ENCODE measurements at regions not wholly inside any gene's neighbourhood (a gene's known extent, or its start where the extent isn't known, plus 50 kb on each side); places are given as distances from the start of the nearest gene placed in this dataset.

DNA sequence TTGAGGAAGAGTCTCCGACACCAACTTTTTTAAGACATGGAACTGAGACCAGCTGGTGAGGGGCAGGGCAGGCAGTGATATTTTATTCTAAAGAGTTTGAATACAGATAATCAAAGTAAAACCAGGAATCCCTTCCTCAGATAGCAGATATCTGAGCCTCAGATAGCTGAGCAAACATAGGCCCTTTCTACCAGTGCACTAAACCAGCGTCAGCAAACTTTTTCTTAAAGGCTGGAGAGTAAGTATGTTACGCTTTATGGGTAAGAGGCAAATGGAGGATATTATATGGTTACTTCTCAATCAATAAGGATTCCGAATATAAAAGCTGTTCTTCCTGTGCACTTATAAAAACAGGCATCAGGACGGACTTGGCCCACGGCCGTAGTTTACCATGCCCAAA lies 73.9 kb downstream of the WNT5A start:
- Mint-ChIP-seq H3K4me1 (no peaks in the 10 kb centered on the region), H3K9me3 (peaks cover 4% of the 10 kb centered on the region), H3K4me3 (no peak overlapping the region), H3K36me3 (no peaks in the 10 kb centered on the region), H3K27ac (no peak overlapping the region), H3K27me3 (no peaks in the 10 kb centered on the region)
- DNase-seq, result no peak
- CTCF ChIA-PET, result interaction anchor here (0.6 kb wide), 1 partner anchor 559 kb away, joined by 3 read pairs; no protein-coding TSS in a partner anchor

DNA sequence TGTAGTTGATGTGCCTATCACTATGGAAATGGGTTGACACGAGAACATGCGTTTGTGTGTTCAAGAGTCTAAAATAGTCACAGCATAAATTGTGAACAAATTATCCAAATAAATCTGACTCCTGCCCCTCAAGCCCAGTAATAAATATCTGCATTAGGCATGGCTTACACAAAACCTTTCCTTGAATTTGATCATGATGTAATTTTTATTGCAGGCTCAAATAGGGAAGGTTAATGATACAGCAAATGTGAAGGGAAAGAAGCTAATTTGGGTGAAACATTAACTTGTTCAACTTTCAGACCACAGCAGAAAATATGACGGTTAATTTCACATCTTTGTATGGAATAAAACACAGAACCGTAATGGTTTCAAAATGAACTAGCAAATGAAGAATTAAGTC lies 74.6 kb downstream of the WNT5A start:
- Mint-ChIP-seq H3K36me3 (no peaks in the 10 kb centered on the region), H3K27ac (no peak overlapping the region), H3K4me3 (no peak overlapping the region), H3K27me3 (no peaks in the 10 kb centered on the region), H3K9me3 (peaks cover 2% of the 10 kb centered on the region), H3K4me1 (no peaks in the 10 kb centered on the region)
- DNase-seq, result no peak
- CTCF ChIA-PET, result no interaction called here

DNA sequence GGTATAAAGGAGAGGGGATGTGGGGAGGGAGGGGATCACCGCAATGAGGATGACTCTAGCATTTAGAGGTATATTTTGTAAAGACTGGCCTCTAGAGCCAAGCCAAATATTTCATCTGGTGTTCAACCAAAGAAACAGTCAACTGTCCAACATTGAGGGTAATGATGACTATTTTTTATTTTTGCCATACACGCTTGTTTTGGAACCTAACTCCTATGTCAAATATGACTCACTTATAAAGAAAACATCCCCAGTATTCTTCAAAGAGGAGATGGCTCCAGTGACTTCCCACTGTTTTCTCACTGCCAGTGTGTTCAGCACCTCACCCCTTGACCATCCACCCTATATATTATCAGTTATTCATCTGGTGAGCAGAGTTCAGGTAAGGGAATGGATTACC lies 77.3 kb downstream of the WNT5A start:
- Mint-ChIP-seq H3K36me3 (no peaks in the 10 kb centered on the region), H3K4me1 (no peaks in the 10 kb centered on the region), H3K27me3 (no peaks in the 10 kb centered on the region), H3K4me3 (no peak overlapping the region), H3K9me3 (peaks cover 7% of the 10 kb centered on the region), H3K27ac (no peak overlapping the region)
- no peak for DNase-seq
- CTCF ChIA-PET, result no interaction called here

DNA sequence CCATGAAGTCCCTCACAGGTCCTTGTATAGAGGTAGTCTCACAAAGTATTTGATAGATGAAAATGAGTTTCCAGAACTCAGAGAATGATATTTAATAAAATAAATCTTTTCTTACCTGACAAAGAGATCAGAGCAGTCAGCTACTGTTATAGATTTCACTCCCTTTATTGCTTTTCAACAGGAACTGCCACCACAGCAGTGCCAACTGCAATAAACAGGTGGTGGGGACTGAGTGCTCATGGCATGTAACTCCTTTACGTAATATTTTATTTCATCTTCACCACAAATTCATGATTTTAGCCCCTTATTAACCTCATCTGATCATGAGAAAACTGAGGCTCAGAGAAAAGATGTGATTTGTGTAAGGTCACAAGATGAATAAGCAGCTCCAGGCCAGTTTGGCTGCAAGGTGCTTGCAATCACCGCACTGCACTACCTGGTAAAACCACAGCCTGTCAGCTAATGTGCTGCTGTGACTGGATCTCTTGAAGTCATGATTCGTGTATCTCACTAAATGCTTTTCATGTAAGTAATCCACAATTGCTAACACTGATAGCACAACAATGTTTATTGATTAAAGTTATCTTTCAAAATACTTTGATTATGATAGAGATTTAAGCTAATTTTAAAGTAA lies 78.8 kb downstream of the WNT5A start:
- Mint-ChIP-seq H3K36me3 (no peaks in the 10 kb centered on the region), H3K4me1 (no peaks in the 10 kb centered on the region), H3K9me3 (peaks cover 7% of the 10 kb centered on the region), H3K27ac (no peak overlapping the region), H3K4me3 (no peak overlapping the region), H3K27me3 (no peaks in the 10 kb centered on the region)
- CTCF ChIA-PET, result no interaction called here
- no peak for DNase-seq

DNA sequence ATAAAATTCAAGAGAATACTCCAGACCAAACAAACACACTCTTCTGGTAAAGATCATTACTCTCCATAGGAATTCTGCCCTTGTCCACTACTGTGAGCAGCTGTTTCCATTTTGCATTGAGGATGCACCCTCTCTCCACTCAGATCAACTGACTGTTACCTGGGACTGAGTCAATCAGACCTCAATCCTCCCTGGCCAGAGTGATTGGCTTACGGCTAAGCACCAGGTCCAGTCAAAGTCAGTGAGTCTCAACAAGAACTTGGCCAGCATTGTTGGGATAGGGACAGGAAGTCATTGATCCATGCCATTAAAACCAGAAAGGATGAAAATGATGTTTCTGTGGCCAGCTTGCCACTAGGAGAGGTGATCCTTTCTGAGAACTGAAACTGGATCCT lies 79.7 kb downstream of the WNT5A start:
- Mint-ChIP-seq H3K9me3 (peaks cover 7% of the 10 kb centered on the region), H3K36me3 (no peaks in the 10 kb centered on the region), H3K27ac (no peak overlapping the region), H3K4me3 (no peak overlapping the region), H3K4me1 (no peaks in the 10 kb centered on the region), H3K27me3 (no peaks in the 10 kb centered on the region)
- no peak for DNase-seq
- CTCF ChIA-PET, result no interaction called here

DNA sequence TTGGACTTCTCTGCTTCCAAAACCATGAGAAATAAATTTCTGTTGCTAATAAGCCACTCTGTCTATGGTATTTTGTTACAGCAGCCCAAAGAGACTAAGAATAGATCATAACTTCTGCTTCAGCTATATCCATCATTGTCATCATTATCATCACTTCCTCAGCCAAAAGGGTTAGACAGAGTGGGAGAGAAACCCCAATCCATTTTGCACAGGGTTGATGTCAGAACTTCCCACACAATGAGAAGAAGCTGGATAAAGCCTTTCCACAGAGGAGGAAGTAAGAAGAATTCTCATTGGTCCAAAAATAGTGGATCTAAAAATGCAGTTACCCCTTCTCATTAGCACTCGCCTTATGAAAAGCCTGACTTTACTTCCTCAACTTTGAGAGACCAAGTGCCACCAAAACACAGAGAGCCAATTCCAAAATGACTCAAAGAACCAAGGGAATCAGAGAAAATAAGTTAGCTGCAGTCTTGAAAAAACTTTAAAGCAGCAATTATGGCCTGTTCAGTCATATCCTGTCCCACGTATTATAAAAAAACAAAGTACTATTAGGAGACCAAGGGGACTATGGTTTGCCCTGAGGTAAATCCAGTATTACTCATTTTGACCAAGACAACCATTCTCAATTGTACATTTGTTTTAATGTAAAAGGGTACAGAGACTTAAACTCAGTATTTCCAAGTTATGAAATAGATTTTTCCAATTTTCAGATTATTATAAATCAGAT lies 80.2 kb downstream of the WNT5A start:
- CTCF ChIA-PET, result interaction anchor here (0.8 kb wide), 1 partner anchor 12 kb away, joined by 4 read pairs; no protein-coding TSS in a partner anchor
- Mint-ChIP-seq H3K4me3 (no peak overlapping the region), H3K4me1 (no peaks in the 10 kb centered on the region), H3K36me3 (no peaks in the 10 kb centered on the region), H3K9me3 (peaks cover 7% of the 10 kb centered on the region), H3K27ac (no peak overlapping the region), H3K27me3 (no peaks in the 10 kb centered on the region)
- DNase-seq, result no peak

DNA sequence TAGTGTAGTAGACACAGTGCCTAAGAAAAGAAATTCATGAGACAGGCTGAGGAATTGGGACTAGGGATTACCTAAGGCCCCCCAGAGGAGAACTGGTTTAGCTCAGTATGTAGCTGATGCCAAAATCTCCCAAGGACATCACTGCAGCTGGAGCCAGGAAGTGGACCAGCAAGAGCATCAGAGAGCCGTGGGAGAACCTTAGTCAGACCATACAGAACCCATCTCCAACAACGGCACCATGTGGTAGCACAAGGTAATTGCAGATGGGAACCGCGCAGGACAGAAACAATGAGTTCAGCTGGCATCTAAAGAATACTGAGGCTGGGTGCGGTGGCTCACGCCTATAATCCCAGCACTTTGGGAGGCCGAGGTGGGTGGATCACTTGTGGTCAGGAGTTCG lies 81.7 kb downstream of the WNT5A start:
- Mint-ChIP-seq H3K4me3 (no peak overlapping the region), H3K36me3 (no peaks in the 10 kb centered on the region), H3K27ac (no peak overlapping the region), H3K9me3 (peaks cover 7% of the 10 kb centered on the region), H3K4me1 (no peaks in the 10 kb centered on the region), H3K27me3 (no peaks in the 10 kb centered on the region)
- CTCF ChIA-PET, result no interaction called here
- DNase-seq, result no peak

DNA sequence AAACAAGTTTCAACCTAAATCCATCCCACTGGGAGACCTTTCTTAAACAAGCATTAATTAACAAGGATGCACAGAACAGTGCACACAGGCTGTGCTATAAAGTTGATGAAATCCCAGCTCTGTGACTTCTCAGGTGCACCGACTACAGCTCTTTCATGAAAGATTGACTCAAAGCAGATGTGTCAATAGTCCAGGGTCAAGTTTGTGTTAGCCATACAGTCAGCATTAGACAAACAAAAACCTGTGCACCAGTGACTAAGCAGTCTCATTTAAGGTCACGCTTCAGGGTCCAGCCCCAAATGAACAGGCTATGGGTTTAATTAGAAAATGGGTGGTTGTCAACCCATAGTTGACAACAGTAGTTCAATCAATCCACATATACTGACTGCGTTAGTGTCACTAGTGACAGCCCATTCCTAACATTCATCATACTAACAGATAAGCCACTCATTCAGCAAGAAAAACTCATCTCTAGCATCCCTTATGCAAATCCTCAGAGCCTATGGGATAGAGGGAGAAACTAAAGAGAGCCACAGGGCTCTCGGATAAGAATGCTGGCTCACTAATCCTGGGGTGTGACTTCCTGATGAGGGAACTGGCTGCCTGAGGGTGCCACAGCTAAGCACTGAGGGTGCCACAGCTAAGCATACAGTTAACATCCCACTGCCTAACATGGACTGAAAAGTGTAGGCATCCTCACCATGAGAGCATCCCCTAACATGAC lies 84.1 kb downstream of the WNT5A start:
- H3K4me1 Mint-ChIP-seq, result no peaks in the 10 kb centered on the region
- H3K27me3 Mint-ChIP-seq, result no peaks in the 10 kb centered on the region
- no peak overlapping the region for H3K27ac Mint-ChIP-seq
- H3K36me3 Mint-ChIP-seq, result no peaks in the 10 kb centered on the region
- H3K9me3 Mint-ChIP-seq, result peaks cover 11% of the 10 kb centered on the region
- CTCF ChIA-PET, result no interaction called here
- no peak for DNase-seq
- H3K4me3 Mint-ChIP-seq, result no peak overlapping the region

DNA sequence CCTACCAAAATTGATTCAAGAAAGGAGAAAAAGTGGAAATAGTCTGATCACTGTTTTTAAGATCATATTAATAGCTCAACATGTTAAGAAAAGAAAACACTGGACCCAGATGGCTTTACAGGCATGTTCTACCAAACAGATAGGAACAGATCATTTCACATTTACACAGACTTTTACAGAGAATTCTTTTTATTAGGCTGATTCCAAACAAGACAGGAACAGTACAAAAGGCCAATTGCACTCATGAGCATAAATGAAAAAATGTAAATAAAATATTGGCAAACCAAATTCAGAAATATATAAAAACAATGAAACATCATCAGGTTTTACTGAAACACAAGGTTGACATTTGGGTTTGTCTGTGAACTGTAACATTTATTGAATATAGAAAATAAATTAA lies 106.5 kb downstream of the WNT5A start:
- H3K4me3 Mint-ChIP-seq, result no peak overlapping the region
- no peaks in the 10 kb centered on the region for H3K36me3 Mint-ChIP-seq
- no peaks in the 10 kb centered on the region for H3K27me3 Mint-ChIP-seq
- H3K9me3 Mint-ChIP-seq, result no peaks in the 10 kb centered on the region
- no peak for DNase-seq
- no peaks in the 10 kb centered on the region for H3K4me1 Mint-ChIP-seq
- no peak overlapping the region for H3K27ac Mint-ChIP-seq
- CTCF ChIA-PET, result no interaction called here

DNA sequence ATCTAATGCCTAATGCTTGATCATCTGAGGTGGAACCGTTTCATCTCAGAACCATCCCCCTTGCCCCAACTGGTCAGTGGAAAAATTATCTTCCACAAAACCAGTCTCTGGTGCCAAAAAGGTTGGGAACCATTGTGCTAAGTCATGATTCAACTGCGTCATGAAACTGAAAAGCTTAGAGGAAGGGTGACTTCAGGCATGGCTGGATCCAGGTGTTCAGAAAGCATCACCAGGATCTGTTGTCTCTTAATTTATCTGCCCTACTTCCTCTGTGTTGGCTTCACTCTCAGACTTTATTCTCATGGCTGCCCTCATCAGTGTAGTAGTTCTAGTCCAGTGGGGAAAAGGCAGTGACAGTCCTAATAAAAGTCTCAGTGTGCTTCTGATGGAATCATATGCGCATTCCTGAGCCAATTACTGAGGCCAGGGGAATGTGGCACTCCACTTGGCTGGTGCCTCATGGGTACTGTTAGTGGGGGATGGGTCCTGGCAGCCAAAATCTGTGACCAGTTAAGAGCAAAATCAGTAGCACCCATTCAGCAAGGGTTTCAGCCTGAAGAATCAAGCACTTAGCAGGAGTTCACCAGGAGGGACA lies 110.3 kb downstream of the WNT5A start:
- no peaks in the 10 kb centered on the region for H3K36me3 Mint-ChIP-seq
- H3K4me3 Mint-ChIP-seq, result no peak overlapping the region
- CTCF ChIA-PET, result no interaction called here
- H3K9me3 Mint-ChIP-seq, result peaks cover 2% of the 10 kb centered on the region
- H3K4me1 Mint-ChIP-seq, result no peaks in the 10 kb centered on the region
- H3K27me3 Mint-ChIP-seq, result no peaks in the 10 kb centered on the region
- H3K27ac Mint-ChIP-seq, result no peak overlapping the region
- no peak for DNase-seq

DNA sequence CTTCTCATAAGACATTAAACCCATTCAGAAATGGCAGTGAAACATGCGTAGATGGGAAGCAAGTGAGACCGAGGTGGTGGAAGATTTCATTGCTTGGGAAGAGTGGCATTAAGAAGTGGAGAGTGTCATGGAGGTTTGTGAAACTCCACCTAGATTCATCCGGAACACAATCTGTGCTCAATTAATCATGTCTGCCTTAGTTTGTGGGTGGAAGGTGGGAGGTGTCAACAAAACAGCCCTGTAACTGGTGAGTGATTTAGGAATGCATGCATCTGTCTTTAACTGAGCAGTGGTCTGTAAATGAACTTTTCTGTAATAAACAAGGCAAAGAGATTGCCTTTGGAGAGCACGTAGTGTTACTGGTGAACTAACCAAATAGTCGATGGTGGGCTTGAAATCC lies 113.7 kb downstream of the WNT5A start:
- no peak for DNase-seq
- H3K27ac Mint-ChIP-seq, result no peak overlapping the region
- H3K4me1 Mint-ChIP-seq, result no peaks in the 10 kb centered on the region
- H3K4me3 Mint-ChIP-seq, result no peak overlapping the region
- peaks cover 3% of the 10 kb centered on the region for H3K9me3 Mint-ChIP-seq
- no peaks in the 10 kb centered on the region for H3K27me3 Mint-ChIP-seq
- H3K36me3 Mint-ChIP-seq, result no peaks in the 10 kb centered on the region
- CTCF ChIA-PET, result no interaction called here

DNA sequence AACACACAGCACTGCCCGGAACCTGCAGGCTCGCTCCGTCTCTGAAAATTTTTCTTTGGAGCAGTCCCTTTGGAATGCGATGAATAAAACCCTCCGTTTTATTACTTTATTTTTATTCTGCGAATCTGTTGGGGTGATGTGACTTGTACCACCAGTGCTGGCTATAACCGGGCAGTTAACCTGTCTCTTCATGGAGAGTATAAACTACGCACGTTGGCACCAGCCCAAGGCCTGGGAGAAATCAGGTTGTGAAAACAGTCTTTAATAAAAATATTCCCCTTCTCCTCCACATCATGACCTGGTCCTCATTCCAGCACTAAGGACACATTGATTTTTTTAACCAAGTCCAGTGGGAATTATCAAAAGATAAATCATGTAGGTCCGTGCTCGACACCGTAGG lies 116.8 kb downstream of the WNT5A start:
- no peaks in the 10 kb centered on the region for H3K4me1 Mint-ChIP-seq
- DNase-seq, result no peak
- CTCF ChIA-PET, result no interaction called here
- H3K9me3 Mint-ChIP-seq, result peaks cover 3% of the 10 kb centered on the region
- H3K27me3 Mint-ChIP-seq, result no peaks in the 10 kb centered on the region
- H3K27ac Mint-ChIP-seq, result no peak overlapping the region
- no peak overlapping the region for H3K4me3 Mint-ChIP-seq
- H3K36me3 Mint-ChIP-seq, result no peaks in the 10 kb centered on the region

DNA sequence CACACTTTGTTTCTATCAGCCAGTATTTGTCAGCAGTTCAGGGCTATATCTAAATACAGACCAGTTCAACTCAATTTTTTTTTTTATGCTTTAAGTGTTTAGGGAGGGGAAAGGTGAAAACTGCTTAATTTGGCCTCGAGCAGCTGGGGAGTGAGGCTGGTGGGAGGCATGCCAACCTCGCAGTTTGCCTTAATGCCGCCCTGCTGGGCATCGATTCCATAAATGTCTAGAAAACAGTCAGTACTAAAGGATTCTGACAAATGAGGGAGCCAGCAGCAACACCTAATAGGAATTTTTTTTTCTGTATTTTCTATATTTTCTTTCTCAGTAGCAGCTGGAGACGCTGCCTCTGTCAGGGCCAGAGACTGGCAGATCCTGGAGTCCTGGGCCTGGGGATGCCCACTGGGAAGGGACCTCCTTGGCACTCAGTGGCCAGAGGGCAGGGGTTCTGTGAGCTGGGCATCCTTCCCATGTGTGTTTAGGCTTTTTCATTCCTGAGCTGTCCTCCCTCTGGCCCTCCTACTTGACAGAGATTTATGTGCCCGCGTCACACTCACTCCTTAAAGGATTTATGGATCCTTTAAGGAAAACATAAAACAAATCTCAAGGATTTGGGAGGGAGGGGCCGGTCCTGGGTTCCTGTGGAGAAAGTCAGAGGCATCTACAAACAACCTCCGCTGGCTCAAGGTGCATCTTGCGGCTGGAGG lies 117.8 kb downstream of the WNT5A start:
- Mint-ChIP-seq H3K4me1 (no peaks in the 10 kb centered on the region), H3K27ac (no peak overlapping the region), H3K36me3 (no peaks in the 10 kb centered on the region), H3K27me3 (no peaks in the 10 kb centered on the region), H3K4me3 (no peak overlapping the region), H3K9me3 (peaks cover 1% of the 10 kb centered on the region)
- no peak for DNase-seq
- CTCF ChIA-PET, result no interaction called here

DNA sequence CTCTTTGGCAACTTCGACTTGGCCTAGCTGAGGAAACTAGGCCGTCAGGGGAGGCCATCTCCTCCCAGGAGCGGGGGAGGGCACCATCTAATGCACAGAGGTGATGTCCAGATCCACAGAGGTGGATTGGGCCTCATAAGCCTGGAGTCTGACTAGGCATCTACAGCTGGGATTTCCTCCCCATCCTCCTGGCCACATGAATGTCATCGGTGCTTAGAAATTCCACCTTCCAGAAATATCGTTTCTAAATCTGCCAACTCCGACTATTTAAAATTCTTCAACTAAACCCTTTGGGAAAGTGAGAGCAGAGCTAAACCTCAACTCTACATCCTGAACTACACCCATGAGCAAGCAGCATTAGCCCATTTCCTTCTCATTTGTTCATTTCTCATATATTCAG lies 118.7 kb downstream of the WNT5A start:
- peaks cover 1% of the 10 kb centered on the region for H3K9me3 Mint-ChIP-seq
- DNase-seq, result no peak
- H3K27me3 Mint-ChIP-seq, result no peaks in the 10 kb centered on the region
- H3K4me1 Mint-ChIP-seq, result no peaks in the 10 kb centered on the region
- H3K27ac Mint-ChIP-seq, result no peak overlapping the region
- no peaks in the 10 kb centered on the region for H3K36me3 Mint-ChIP-seq
- no peak overlapping the region for H3K4me3 Mint-ChIP-seq
- CTCF ChIA-PET, result no interaction called here
